OCI-LY3 (cell line): ENCODE measurements at regions not wholly inside any gene's neighbourhood (a gene's known extent, or its start where the extent isn't known, plus 50 kb on each side); places are given as distances from the start of the nearest gene placed in this dataset.

Experiments
- H2AFZ ChIP-seq: fragments of 200-600, 300-600 bp; shearing (Covaris generic); 2 replicates; pipeline ENCODE4 v1.6.0; 2014; ENCODE audit warnings: antibody characterized with exemption, low read depth, low read length
- H3K27ac ChIP-seq: fragments of 200-600, 300-600 bp; sonication (generic); 2 replicates; pipeline ENCODE4 v1.5.1; 2014; ENCODE audit warnings: mild to moderate bottlenecking, low read length, moderate library complexity, mixed read lengths
- H3K27me3 ChIP-seq: fragments of 200-600, 300-600 bp; sonication (generic); 2 replicates; pipeline ENCODE4 v1.6.1; 2014; ENCODE audit warnings: low read depth, low read length, mixed read lengths
- H3K36me3 ChIP-seq: fragments of 200-600, 300-600 bp; sonication (generic); replicated peaks from 2 replicates; pipeline ENCODE3; 2014; ENCODE audit warnings: low read depth, low read length, mixed read lengths
- H3K4me1 ChIP-seq: fragments of 300-600, 200-600 bp; sonication (generic); 2 replicates; pipeline ENCODE4 v1.6.1; 2014; ENCODE audit warnings: low read length, mixed read lengths
- H3K4me2 ChIP-seq: fragments of 200-600, 300-600 bp; sonication (generic); 2 replicates; pipeline ENCODE4 v1.6.1; 2014; ENCODE audit warnings: low read length, mixed read lengths
- H3K4me3 ChIP-seq: fragments of 300-600, 200-600 bp; sonication (generic); 2 replicates; pipeline ENCODE4 v1.5.1; 2014; ENCODE audit warnings: antibody characterized with exemption, mild to moderate bottlenecking, low read length, moderate library complexity
- H3K79me2 ChIP-seq: fragments of 300-600, 200-600 bp; shearing (Covaris generic); 2 replicates; pipeline ENCODE4 v1.6.1; 2014; ENCODE audit warnings: mild to moderate bottlenecking, low read length, mixed read lengths
- H3K9ac ChIP-seq: fragments of 300-600, 200-600 bp; shearing (Covaris generic); 2 replicates; pipeline ENCODE4 v1.6.0; 2014; ENCODE audit warnings: mild to moderate bottlenecking, low read length, moderate library complexity
- H3K9me3 ChIP-seq: fragments of 200-600, 300-600 bp; shearing (Covaris generic); 2 replicates; pipeline ENCODE4 v1.6.1; 2014; ENCODE audit warnings: low read length, mixed read lengths; ENCODE audit not compliant: insufficient read depth
- H4K20me1 ChIP-seq: fragments of 200-600, 300-600 bp; sonication (generic); 2 replicates; pipeline ENCODE4 v1.6.1; 2016; ENCODE audit warnings: low read length, mixed read lengths; ENCODE audit not compliant: insufficient read depth
- EZH2phosphoT487 ChIP-seq: fragments of 200-600 bp; shearing (Covaris generic); IDR thresholded peaks from 2 replicates; pipeline ENCODE4 v1.6.1; 2018; ENCODE audit warnings: antibody characterized with exemption, mixed run types, low read depth
- TF ChIP-seq, protein P1 (sequence below): fragments of 200-600, 300-600 bp; sonication (generic); IDR thresholded peaks from 2 replicates; pipeline ENCODE4 v1.5.1; 2014; ENCODE audit warnings: antibody characterized with exemption, low read length, low read depth

DNA sequence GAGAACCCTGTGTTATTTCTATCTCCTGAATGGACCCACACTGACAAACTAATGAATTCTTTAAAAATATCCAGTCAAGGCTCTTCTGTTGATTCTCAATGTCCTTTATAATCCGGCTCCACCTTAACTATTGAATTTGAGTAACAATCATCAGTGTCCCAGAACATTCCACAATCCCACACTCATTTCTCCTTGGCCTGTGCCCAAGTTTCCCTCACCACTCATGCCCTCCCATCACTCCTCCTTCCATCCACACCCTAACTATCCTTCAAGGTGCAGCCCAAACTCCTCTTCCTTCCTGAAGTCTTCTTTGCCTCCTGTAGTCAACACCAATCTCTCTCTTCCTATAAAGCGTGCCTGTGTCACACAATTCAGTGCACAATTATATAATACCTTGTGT is 106.1 kb downstream of the NUDT12 start:
- Histone ChIP-seq H4K20me1 (no peaks in the 10 kb centered on the region), H3K4me3 (no peak overlapping the region), H3K27me3 (no peaks in the 10 kb centered on the region), H3K27ac (no peak overlapping the region), H3K79me2 (no peaks in the 10 kb centered on the region), H3K9me3 (no peaks in the 10 kb centered on the region), H2AFZ (no peak overlapping the region), H3K9ac (no peak overlapping the region), H3K4me1 (peaks cover 10% of the 10 kb centered on the region), H3K36me3 (no peaks in the 10 kb centered on the region), H3K4me2 (no peak overlapping the region)
- TF ChIP-seq, protein P1, sequence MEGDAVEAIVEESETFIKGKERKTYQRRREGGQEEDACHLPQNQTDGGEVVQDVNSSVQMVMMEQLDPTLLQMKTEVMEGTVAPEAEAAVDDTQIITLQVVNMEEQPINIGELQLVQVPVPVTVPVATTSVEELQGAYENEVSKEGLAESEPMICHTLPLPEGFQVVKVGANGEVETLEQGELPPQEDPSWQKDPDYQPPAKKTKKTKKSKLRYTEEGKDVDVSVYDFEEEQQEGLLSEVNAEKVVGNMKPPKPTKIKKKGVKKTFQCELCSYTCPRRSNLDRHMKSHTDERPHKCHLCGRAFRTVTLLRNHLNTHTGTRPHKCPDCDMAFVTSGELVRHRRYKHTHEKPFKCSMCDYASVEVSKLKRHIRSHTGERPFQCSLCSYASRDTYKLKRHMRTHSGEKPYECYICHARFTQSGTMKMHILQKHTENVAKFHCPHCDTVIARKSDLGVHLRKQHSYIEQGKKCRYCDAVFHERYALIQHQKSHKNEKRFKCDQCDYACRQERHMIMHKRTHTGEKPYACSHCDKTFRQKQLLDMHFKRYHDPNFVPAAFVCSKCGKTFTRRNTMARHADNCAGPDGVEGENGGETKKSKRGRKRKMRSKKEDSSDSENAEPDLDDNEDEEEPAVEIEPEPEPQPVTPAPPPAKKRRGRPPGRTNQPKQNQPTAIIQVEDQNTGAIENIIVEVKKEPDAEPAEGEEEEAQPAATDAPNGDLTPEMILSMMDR, result no peak
- TF ChIP-seq EZH2phosphoT487, result no peak

DNA sequence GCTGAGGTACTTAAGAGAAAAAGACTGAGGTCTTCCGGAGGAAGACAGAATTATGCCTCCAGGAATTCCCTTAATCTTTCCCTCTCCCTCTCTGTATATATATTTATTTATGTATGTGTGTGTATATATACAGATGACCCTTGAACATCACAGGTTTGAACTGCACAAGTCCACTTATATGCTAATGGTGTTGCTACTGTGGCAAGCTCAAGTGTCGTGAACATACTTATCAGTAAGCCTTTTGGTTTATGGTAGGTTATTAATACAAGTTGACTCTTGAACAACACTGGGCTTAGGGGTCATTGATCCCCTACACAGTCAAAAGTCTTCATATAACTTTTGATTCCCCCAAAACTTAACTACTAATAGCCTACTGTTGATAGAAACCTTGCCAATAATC is 106.8 kb downstream of the NUDT12 start:
- no peak overlapping the region for H2AFZ ChIP-seq
- no peaks in the 10 kb centered on the region for H4K20me1 ChIP-seq
- TF ChIP-seq, protein P1, result no peak
- TF ChIP-seq EZH2phosphoT487, result no peak
- peaks cover 10% of the 10 kb centered on the region for H3K4me1 ChIP-seq
- no peaks in the 10 kb centered on the region for H3K9me3 ChIP-seq
- no peak overlapping the region for H3K9ac ChIP-seq
- no peaks in the 10 kb centered on the region for H3K27me3 ChIP-seq
- H3K27ac ChIP-seq, result no peak overlapping the region
- no peaks in the 10 kb centered on the region for H3K79me2 ChIP-seq
- no peak overlapping the region for H3K4me3 ChIP-seq
- H3K36me3 ChIP-seq, result no peaks in the 10 kb centered on the region
- H3K4me2 ChIP-seq, result no peak overlapping the region

DNA sequence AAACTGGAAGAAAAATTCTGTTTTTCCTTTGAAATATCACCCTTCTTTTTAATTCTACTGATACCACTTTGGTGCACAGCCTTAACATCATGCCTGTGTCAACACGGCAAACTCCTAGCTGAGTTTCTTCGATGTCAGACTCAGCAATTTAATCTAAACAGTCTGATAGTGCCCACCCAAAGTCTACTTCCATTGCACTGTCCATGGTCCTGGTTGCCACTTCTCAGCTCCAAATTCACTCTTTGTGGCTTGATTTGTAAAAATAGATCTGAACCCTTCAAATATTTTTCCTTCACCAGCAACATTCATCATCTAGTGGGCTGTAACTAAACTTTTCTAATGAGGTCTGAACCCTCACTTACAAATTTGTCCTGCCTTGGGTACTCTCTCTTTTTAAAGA is 107.8 kb downstream of the NUDT12 start:
- H3K79me2 ChIP-seq, result no peaks in the 10 kb centered on the region

DNA sequence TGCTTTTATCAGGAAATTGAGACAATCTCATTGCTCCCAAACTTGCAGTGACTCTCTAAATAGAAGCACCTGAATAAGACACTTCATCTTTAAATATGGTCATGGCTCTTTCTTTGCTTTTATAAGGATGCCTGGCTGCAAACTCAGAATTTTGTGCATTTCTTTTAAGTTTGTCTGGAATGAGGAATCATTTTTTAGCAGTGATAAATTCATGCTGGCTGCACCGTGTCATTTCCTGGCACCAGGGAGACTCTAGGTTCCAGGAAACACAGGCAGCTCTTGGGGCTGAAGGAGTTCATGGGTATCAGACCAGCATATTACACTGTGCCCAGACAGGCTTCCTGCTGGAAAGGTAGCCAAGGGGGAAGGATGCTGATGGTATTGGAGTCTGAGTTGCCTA is 109.9 kb downstream of the NUDT12 start:
- H3K27ac ChIP-seq, result no peak overlapping the region
- no peaks in the 10 kb centered on the region for H3K79me2 ChIP-seq
- TF ChIP-seq, protein P1, result no peak
- TF ChIP-seq EZH2phosphoT487, result no peak
- no peaks in the 10 kb centered on the region for H3K4me1 ChIP-seq
- no peaks in the 10 kb centered on the region for H4K20me1 ChIP-seq
- no peaks in the 10 kb centered on the region for H3K36me3 ChIP-seq
- H3K27me3 ChIP-seq, result no peaks in the 10 kb centered on the region
- no peak overlapping the region for H3K4me3 ChIP-seq
- no peak overlapping the region for H3K4me2 ChIP-seq
- no peaks in the 10 kb centered on the region for H3K9me3 ChIP-seq
- H3K9ac ChIP-seq, result no peak overlapping the region
- no peak overlapping the region for H2AFZ ChIP-seq

More for the DNA sequence above, 107.8 kb downstream of the NUDT12 start:
- H3K36me3 ChIP-seq, result no peaks in the 10 kb centered on the region
- no peak overlapping the region for H3K4me3 ChIP-seq
- no peak overlapping the region for H2AFZ ChIP-seq
- no peaks in the 10 kb centered on the region for H4K20me1 ChIP-seq
- H3K27ac ChIP-seq, result no peak overlapping the region
- no peak overlapping the region for H3K9ac ChIP-seq
- no peak overlapping the region for H3K4me2 ChIP-seq
- no peaks in the 10 kb centered on the region for H3K9me3 ChIP-seq
- TF ChIP-seq EZH2phosphoT487, result no peak
- TF ChIP-seq, protein P1, result no peak
- H3K4me1 ChIP-seq, result peaks cover 10% of the 10 kb centered on the region
- H3K27me3 ChIP-seq, result no peaks in the 10 kb centered on the region
